Mammary epithelial cell (primary cell): ENCODE measurements at regions not wholly inside any gene's neighbourhood (a gene's known extent, or its start where the extent isn't known, plus 50 kb on each side); places are given as distances from the start of the nearest gene placed in this dataset.

ENCODE experiments used
- CTCF ChIP-seq, 2 donors: IDR thresholded peaks in 1 of 2; conservative IDR thresholded peaks in 1 of 2; 2 replicates each; pipeline ENCODE4 v1.5.1; 2011 to 2012; ENCODE audit warnings: inconsistent platforms in 2 of 2, low read length in 2 of 2, mild to moderate bottlenecking in 2 of 2, control low read depth in 1 of 2, low read depth in 1 of 2; ENCODE audit not compliant: insufficient read depth in 1 of 2; ENCODE audit errors: extremely low read depth in 1 of 2
- EZH2 ChIP-seq: IDR thresholded peaks from 2 replicates; pipeline ENCODE4 v1.6.1; 2012; ENCODE audit warnings: low read length, inconsistent platforms, borderline replicate concordance

- TF ChIP-seq EZH2, result no peak
- no peak for TF ChIP-seq CTCF (conservative IDR thresholded peaks at IDR 0.05 in 1 of 2, IDR thresholded peaks at IDR 0.05 in 1 of 2; ENCODE audit: extremely low read depth in 1 of 2, insufficient read depth in 1 of 2, low read depth in 1 of 2, low read length in 2 of 2)
Measured at GRCh38 chr15:97059281-97059680, 728.8 kb downstream of the NR2F2 start.
